ENCODE measurements at regions not wholly inside any gene's neighbourhood (a gene's known extent, or its start where the extent isn't known, plus 50 kb on each side); places are given as distances from the start of the nearest gene placed in this dataset.

- no peak for TF ChIP-seq CTCF (IDR thresholded peaks at IDR 0.05; ENCODE audit: low read length)
- no peak for TF ChIP-seq EZH2 (IDR thresholded peaks at IDR 0.05; ENCODE audit: borderline replicate concordance, low read length)
Measured at GRCh38 chr15:98280284-98280975, 319.9 kb downstream of the ARRDC4 start.
